Thyroid gland (tissue), 4 donors: ENCODE measurements at regions not wholly inside any gene's neighbourhood (a gene's known extent, or its start where the extent isn't known, plus 50 kb on each side); places are given as distances from the start of the nearest gene placed in this dataset.

Source experiments
- DNase-seq, 2 donors: peaks; one replicate each; pipeline ENCODE4 v3.0.0-alpha.2; 2019
- H3K27ac ChIP-seq, 3 donors: fragments of 200-600 bp; sonication (generic); 1 replicate in 2 of 3; 2 replicates in 1 of 3; pipeline ENCODE4 v1.5.1; 2016 to 2019; ENCODE audit warnings: mild to moderate bottlenecking in 1 of 3, moderate library complexity in 1 of 3
- H3K27me3 ChIP-seq: fragments of 200-600 bp; sonication (generic); one replicate; pipeline ENCODE4 v1.5.1; 2019
- H3K36me3 ChIP-seq, 2 donors: fragments of 200-600 bp; sonication (generic); one replicate each; pipeline ENCODE4 v1.5.1; 2016 to 2019
- H3K4me1 ChIP-seq, 2 donors: fragments of 200-600 bp; sonication (generic); one replicate each; pipeline ENCODE4 v1.5.1; 2017 to 2019
- H3K4me3 ChIP-seq, 3 donors: fragments of 200-600 bp; sonication (generic); replicated peaks in 1 of 3; 1 replicate in 2 of 3; 2 replicates in 1 of 3; pipeline ENCODE4 v1.5.1; 2016; ENCODE audit warnings: mild to moderate bottlenecking in 1 of 3
- H3K9me3 ChIP-seq: fragments of 200-600 bp; sonication (generic); one replicate; pipeline ENCODE4 v1.5.1; 2017
- POLR2A ChIP-seq, 2 donors: fragments of 450-650 bp; IDR thresholded peaks; one replicate each; pipeline ENCODE4 v1.6.1; 2017; ENCODE audit warnings: antibody characterized with exemption in 2 of 2, mild to moderate bottlenecking in 2 of 2, moderate library complexity in 1 of 2
- WGBS, 2 donors: methylation state at CpG; one replicate each; pipeline ENCODE4 v1.1.5; 2017; 5-methylcytosine and 5-hydroxymethylcytosine counted together
- intact Hi-C: fragments of 100-400 bp; cut with DNase I; formaldehyde crosslinking; loops from one replicate; pipeline ENCODE4 v1.15.1; 2023
- TF ChIP-seq, protein P1 (sequence below), 6 experiments: fragments of 200-600 bp in 3 of 6; fragments of 450-650 bp in 3 of 6; sonication (generic) in 3 of 6; IDR thresholded peaks; one replicate each; pipeline ENCODE4 v1.5.1; 2016 to 2019; ENCODE audit warnings: antibody characterized with exemption in 6 of 6, mild to moderate bottlenecking in 2 of 6, inconsistent platforms in 1 of 6, moderate library complexity in 1 of 6

- intact Hi-C loops, result no loop called here
- H3K9me3 ChIP-seq, result no peaks in the 10 kb centered on the region
- H3K27ac ChIP-seq, result no peak overlapping the region
- no peaks in the 10 kb centered on the region for H3K27me3 ChIP-seq
- 66 to 81% methylated on average over 7 of the region's 7 CpGs for WGBS, 2 donors
- DNase-seq, result no peak
- no peaks in the 10 kb centered on the region for H3K4me1 ChIP-seq
- H3K36me3 ChIP-seq, result no peaks in the 10 kb centered on the region
- TF ChIP-seq, protein P1, sequence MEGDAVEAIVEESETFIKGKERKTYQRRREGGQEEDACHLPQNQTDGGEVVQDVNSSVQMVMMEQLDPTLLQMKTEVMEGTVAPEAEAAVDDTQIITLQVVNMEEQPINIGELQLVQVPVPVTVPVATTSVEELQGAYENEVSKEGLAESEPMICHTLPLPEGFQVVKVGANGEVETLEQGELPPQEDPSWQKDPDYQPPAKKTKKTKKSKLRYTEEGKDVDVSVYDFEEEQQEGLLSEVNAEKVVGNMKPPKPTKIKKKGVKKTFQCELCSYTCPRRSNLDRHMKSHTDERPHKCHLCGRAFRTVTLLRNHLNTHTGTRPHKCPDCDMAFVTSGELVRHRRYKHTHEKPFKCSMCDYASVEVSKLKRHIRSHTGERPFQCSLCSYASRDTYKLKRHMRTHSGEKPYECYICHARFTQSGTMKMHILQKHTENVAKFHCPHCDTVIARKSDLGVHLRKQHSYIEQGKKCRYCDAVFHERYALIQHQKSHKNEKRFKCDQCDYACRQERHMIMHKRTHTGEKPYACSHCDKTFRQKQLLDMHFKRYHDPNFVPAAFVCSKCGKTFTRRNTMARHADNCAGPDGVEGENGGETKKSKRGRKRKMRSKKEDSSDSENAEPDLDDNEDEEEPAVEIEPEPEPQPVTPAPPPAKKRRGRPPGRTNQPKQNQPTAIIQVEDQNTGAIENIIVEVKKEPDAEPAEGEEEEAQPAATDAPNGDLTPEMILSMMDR (IDR thresholded peaks at IDR 0.05), result no peak
- TF ChIP-seq POLR2A (IDR thresholded peaks at IDR 0.05), result no peak
- H3K4me3 ChIP-seq, result no peak overlapping the region
Observed at GRCh38 chr2:101556033-101556459, 81.1 kb upstream of the RFX8 start.

DNA sequence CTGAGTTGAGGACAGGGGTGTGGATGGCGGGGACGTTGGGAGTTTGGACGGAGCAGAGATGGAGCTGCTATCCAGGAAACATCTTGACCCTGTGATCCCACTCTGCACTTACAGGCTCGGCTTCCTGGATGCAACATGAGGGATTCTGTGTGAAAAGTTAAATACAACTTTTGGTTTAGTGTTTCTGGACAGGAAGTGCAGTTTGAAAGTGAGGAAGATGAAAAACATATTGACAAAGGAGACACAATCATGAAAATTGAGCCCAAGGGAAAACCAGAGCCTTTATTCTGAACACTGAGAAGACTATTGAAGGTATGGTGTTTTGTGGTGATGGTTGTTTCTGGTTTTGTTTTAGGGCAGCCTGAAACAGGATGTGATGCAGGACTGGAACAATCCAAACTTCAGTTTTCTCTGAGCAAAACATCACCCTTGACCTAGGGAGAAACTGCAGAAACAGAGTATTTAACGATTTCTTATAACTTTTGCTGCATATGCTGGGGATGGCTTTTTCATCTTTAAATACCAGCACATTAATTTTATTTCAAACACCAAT lies 76.5 kb upstream of the RFX8 start:
- H3K27ac ChIP-seq, result no peak overlapping the region

GRCh38 chr2:101550555-101550954 lies 75.6 kb upstream of the RFX8 start:
- TF ChIP-seq POLR2A (IDR thresholded peaks at IDR 0.05), result no peak
- TF ChIP-seq, protein P1 (IDR thresholded peaks at IDR 0.05), result no peak
- H3K4me1 ChIP-seq, result no peaks in the 10 kb centered on the region
- no peaks in the 10 kb centered on the region for H3K36me3 ChIP-seq
- 92 to 93% methylated on average over 3 of the region's 3 CpGs for WGBS, 2 donors
- H3K9me3 ChIP-seq, result no peaks in the 10 kb centered on the region
- intact Hi-C loops, result no loop called here
- DNase-seq, result no peak
- no peak overlapping the region for H3K4me3 ChIP-seq
- no peaks in the 10 kb centered on the region for H3K27me3 ChIP-seq
- H3K27ac ChIP-seq, result no peak overlapping the region

More for the DNA sequence above, 76.5 kb upstream of the RFX8 start:
- no peak for TF ChIP-seq POLR2A (IDR thresholded peaks at IDR 0.05)
- TF ChIP-seq, protein P1 (IDR thresholded peaks at IDR 0.05), result no peak
- H3K9me3 ChIP-seq, result no peaks in the 10 kb centered on the region
- WGBS, 2 donors, result 65 to 66% methylated on average over 5 of the region's 5 CpGs
- H3K27me3 ChIP-seq, result no peaks in the 10 kb centered on the region
- intact Hi-C loops, result no loop called here
- no peaks in the 10 kb centered on the region for H3K36me3 ChIP-seq
- no peak overlapping the region for H3K4me3 ChIP-seq
- no peak for DNase-seq
- H3K4me1 ChIP-seq, result no peaks in the 10 kb centered on the region

- no peaks in the 10 kb centered on the region for H3K4me1 ChIP-seq
- no peak overlapping the region for H3K27ac ChIP-seq
- intact Hi-C loops, result no loop called here
- no peaks in the 10 kb centered on the region for H3K9me3 ChIP-seq
- no peaks in the 10 kb centered on the region for H3K36me3 ChIP-seq
- WGBS, 2 donors, result 82 to 86% methylated on average over 1 of the region's 1 CpG
- DNase-seq, result no peak
- H3K27me3 ChIP-seq, result no peaks in the 10 kb centered on the region
- H3K4me3 ChIP-seq, result no peak overlapping the region
- TF ChIP-seq, protein P1 (IDR thresholded peaks at IDR 0.05), result no peak
- no peak for TF ChIP-seq POLR2A (IDR thresholded peaks at IDR 0.05)
Observed at GRCh38 chr2:101549371-101549770, 74.5 kb upstream of the RFX8 start.

DNA sequence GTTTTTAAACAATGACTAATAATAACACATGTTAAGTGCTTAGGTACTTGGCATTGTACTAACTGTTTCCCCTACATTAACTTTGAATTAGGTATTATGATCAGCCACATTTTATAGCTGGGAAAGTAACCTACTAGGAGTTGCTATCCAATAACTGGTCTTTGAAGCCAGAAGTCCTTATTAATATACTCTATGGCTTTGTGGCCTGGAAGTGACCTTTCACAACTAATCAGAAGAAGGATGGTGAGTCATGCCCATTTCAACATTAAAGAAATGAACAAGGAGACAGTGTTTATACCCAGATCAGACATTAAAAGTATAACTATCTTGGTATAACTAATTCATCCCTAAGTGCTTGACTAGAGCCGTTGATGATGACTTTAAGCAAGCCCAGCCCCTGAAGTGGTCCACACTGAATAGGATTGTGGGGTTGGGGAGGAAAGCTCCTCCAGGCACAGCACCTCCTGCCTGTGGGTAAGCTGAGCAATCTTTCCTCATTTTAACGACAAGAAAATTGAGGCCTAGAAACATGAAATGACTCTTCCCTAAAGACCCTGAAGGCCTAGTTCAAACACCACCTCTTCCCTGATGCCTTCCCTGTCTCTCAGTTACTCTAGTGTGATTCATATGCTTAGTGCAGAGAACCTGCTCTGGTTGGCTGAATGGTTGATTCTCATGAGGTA lies 71.6 kb upstream of the RFX8 start:
- no peak overlapping the region for H3K27ac ChIP-seq
- TF ChIP-seq, protein P1 (IDR thresholded peaks at IDR 0.05), result no peak
- no peak for TF ChIP-seq POLR2A (IDR thresholded peaks at IDR 0.05)
- WGBS, 2 donors, result 87 to 92% methylated on average over 2 of the region's 2 CpGs

More for the DNA sequence above, 71.6 kb upstream of the RFX8 start:
- intact Hi-C loops, result no loop called here
- no peak for DNase-seq
- Histone ChIP-seq H3K27me3 (no peaks in the 10 kb centered on the region), H3K4me3 (no peak overlapping the region), H3K4me1 (no peaks in the 10 kb centered on the region), H3K36me3 (no peaks in the 10 kb centered on the region), H3K9me3 (no peaks in the 10 kb centered on the region)
